Glutamatergic neuron (in vitro differentiated cells): ENCODE measurements at regions not wholly inside any gene's neighbourhood (a gene's known extent, or its start where the extent isn't known, plus 50 kb on each side); places are given as distances from the start of the nearest gene placed in this dataset.

Experiments
- DNase-seq: peaks from one replicate; pipeline ENCODE4 v3.0.0; 2022
- H3K27ac Mint-ChIP-seq: one replicate; pipeline ENCODE4 v1.8.0; 2020; ENCODE audit warnings: mild to moderate bottlenecking, mixed read lengths, inconsistent platforms; ENCODE audit not compliant: unreplicated experiment
- H3K27me3 Mint-ChIP-seq: one replicate; pipeline ENCODE4 v1.8.0; 2020; ENCODE audit warnings: mild to moderate bottlenecking, moderate library complexity, mixed read lengths, inconsistent platforms; ENCODE audit not compliant: unreplicated experiment
- H3K36me3 Mint-ChIP-seq: one replicate; pipeline ENCODE4 v1.8.0; 2020; ENCODE audit warnings: mild to moderate bottlenecking, mixed read lengths, inconsistent platforms; ENCODE audit not compliant: unreplicated experiment
- H3K4me1 Mint-ChIP-seq: one replicate; pipeline ENCODE4 v1.8.0; 2020; ENCODE audit warnings: mild to moderate bottlenecking, low read depth, mixed read lengths, inconsistent platforms; ENCODE audit not compliant: unreplicated experiment
- H3K4me3 Mint-ChIP-seq: one replicate; pipeline ENCODE4 v1.8.0; 2020; ENCODE audit warnings: mild to moderate bottlenecking, mixed read lengths, inconsistent platforms; ENCODE audit not compliant: unreplicated experiment
- H3K9me3 Mint-ChIP-seq: one replicate; pipeline ENCODE4 v1.8.0; 2020; ENCODE audit warnings: mild to moderate bottlenecking, moderate library complexity, mixed read lengths, inconsistent platforms; ENCODE audit not compliant: unreplicated experiment
- CTCF ChIP-seq: fragments of 200-600 bp; sonication (generic); IDR thresholded peaks from one replicate; pipeline ENCODE4 v1.5.0; 2021; ENCODE audit not compliant: partially characterized antibody, unreplicated experiment

GRCh38 chr14:58808828-58809227, 171.1 kb downstream of the DACT1 start:
- peaks cover 14% of the 10 kb centered on the region for H3K4me1 Mint-ChIP-seq
- TF ChIP-seq CTCF, result no peak
- H3K36me3 Mint-ChIP-seq, result no peaks in the 10 kb centered on the region
- no peak for DNase-seq
- H3K4me3 Mint-ChIP-seq, result no peak overlapping the region
- no peaks in the 10 kb centered on the region for H3K9me3 Mint-ChIP-seq
- H3K27me3 Mint-ChIP-seq, result peaks cover 2% of the 10 kb centered on the region
- H3K27ac Mint-ChIP-seq, result no peak overlapping the region

GRCh38 chr14:58809520-58809919, 171.8 kb downstream of the DACT1 start:
- Mint-ChIP-seq H3K9me3 (no peaks in the 10 kb centered on the region), H3K27ac (no peak overlapping the region), H3K27me3 (peaks cover 2% of the 10 kb centered on the region), H3K4me3 (no peak overlapping the region), H3K36me3 (no peaks in the 10 kb centered on the region), H3K4me1 (peaks cover 14% of the 10 kb centered on the region)
- no peak for DNase-seq
- TF ChIP-seq CTCF, result no peak

- H3K9me3 Mint-ChIP-seq, result no peaks in the 10 kb centered on the region
- no peaks in the 10 kb centered on the region for H3K36me3 Mint-ChIP-seq
- no peak for TF ChIP-seq CTCF
- DNase-seq, result no peak
- peaks cover 20% of the 10 kb centered on the region for H3K4me1 Mint-ChIP-seq
- peak overlapping the region; percentile 25 for H3K27ac Mint-ChIP-seq
- peaks cover 2% of the 10 kb centered on the region for H3K27me3 Mint-ChIP-seq
- no peak overlapping the region for H3K4me3 Mint-ChIP-seq
These were observed 174.5 kb downstream of the DACT1 start for GRCh38 chr14:58812050-58812910.

GRCh38 chr14:58813745-58814144, 176.0 kb downstream of the DACT1 start:
- H3K4me3 Mint-ChIP-seq, result no peak overlapping the region
- peaks cover 18% of the 10 kb centered on the region for H3K4me1 Mint-ChIP-seq
- no peak for DNase-seq
- no peak for TF ChIP-seq CTCF
- H3K27me3 Mint-ChIP-seq, result peaks cover 2% of the 10 kb centered on the region
- H3K27ac Mint-ChIP-seq, result no peak overlapping the region
- no peaks in the 10 kb centered on the region for H3K9me3 Mint-ChIP-seq
- H3K36me3 Mint-ChIP-seq, result no peaks in the 10 kb centered on the region

- Mint-ChIP-seq H3K4me3 (no peak overlapping the region), H3K27ac (no peak overlapping the region), H3K36me3 (no peaks in the 10 kb centered on the region), H3K9me3 (no peaks in the 10 kb centered on the region), H3K27me3 (peaks cover 4% of the 10 kb centered on the region), H3K4me1 (peaks cover 18% of the 10 kb centered on the region)
- no peak for TF ChIP-seq CTCF
- no peak for DNase-seq
These were observed 176.7 kb downstream of the DACT1 start for GRCh38 chr14:58814466-58814865.
